ENCODE measurements at regions not wholly inside any gene's neighbourhood (a gene's known extent, or its start where the extent isn't known, plus 50 kb on each side); places are given as distances from the start of the nearest gene placed in this dataset.
A peak's percentile ranks its signal among the peaks of the same experiment; 100 is the strongest.

GRCh38 chr12:83769151-83769550, 1082.4 kb downstream of the TMTC2 start:
- H3K4me3 Mint-ChIP-seq (ENCODE audit: low read depth) = no peak overlapping the region
- no peak for DNase-seq (ENCODE audit: low spot score, unreplicated experiment)
- peaks cover 20% of the 10 kb centered on the region for H3K9me3 Mint-ChIP-seq (ENCODE audit: low read depth)
- no peak for TF ChIP-seq CTCF (IDR thresholded peaks at IDR 0.05; ENCODE audit: unreplicated experiment)
- no peaks in the 10 kb centered on the region for H3K36me3 Mint-ChIP-seq (ENCODE audit: insufficient read depth)
- peaks cover 13% of the 10 kb centered on the region for H3K4me1 Mint-ChIP-seq (ENCODE audit: low read depth)
- no peaks in the 10 kb centered on the region for H3K27me3 Mint-ChIP-seq
- H3K27ac Mint-ChIP-seq = no peak overlapping the region

- Mint-ChIP-seq H3K27ac (peak overlapping the region; percentile 45), H3K36me3 (ENCODE audit: insufficient read depth) (peaks cover 2% of the 10 kb centered on the region), H3K4me1 (ENCODE audit: low read depth) (peaks cover 13% of the 10 kb centered on the region), H3K9me3 (ENCODE audit: low read depth) (peaks cover 16% of the 10 kb centered on the region), H3K27me3 (no peaks in the 10 kb centered on the region), H3K4me3 (ENCODE audit: low read depth) (no peak overlapping the region)
- TF ChIP-seq CTCF (IDR thresholded peaks at IDR 0.05; ENCODE audit: unreplicated experiment) = no peak
- DNase-seq (ENCODE audit: low spot score, unreplicated experiment) = no peak
These were observed 1081.0 kb downstream of the TMTC2 start for GRCh38 chr12:83767723-83768122.

- Mint-ChIP-seq H3K4me1 (ENCODE audit: low read depth) (peaks cover 9% of the 10 kb centered on the region), H3K27me3 (no peaks in the 10 kb centered on the region), H3K27ac (no peak overlapping the region), H3K4me3 (ENCODE audit: low read depth) (no peak overlapping the region), H3K9me3 (ENCODE audit: low read depth) (peaks cover 14% of the 10 kb centered on the region), H3K36me3 (ENCODE audit: insufficient read depth) (peaks cover 3% of the 10 kb centered on the region)
- DNase-seq (ENCODE audit: low spot score, unreplicated experiment) = no peak
- TF ChIP-seq CTCF (IDR thresholded peaks at IDR 0.05; ENCODE audit: unreplicated experiment) = no peak
These were observed 1076.7 kb downstream of the TMTC2 start for GRCh38 chr12:83763425-83763824.

GRCh38 chr12:83759906-83760305, 1073.2 kb downstream of the TMTC2 start:
- no peak overlapping the region for H3K4me3 Mint-ChIP-seq (ENCODE audit: low read depth)
- no peak overlapping the region for H3K27ac Mint-ChIP-seq
- DNase-seq (ENCODE audit: low spot score, unreplicated experiment) = no peak
- peaks cover 3% of the 10 kb centered on the region for H3K36me3 Mint-ChIP-seq (ENCODE audit: insufficient read depth)
- TF ChIP-seq CTCF (IDR thresholded peaks at IDR 0.05; ENCODE audit: unreplicated experiment) = no peak
- H3K27me3 Mint-ChIP-seq = no peaks in the 10 kb centered on the region
- no peaks in the 10 kb centered on the region for H3K4me1 Mint-ChIP-seq (ENCODE audit: low read depth)
- H3K9me3 Mint-ChIP-seq (ENCODE audit: low read depth) = peaks cover 14% of the 10 kb centered on the region

GRCh38 chr12:83758888-83759631, 1072.4 kb downstream of the TMTC2 start:
- H3K27me3 Mint-ChIP-seq = no peaks in the 10 kb centered on the region
- H3K36me3 Mint-ChIP-seq (ENCODE audit: insufficient read depth) = peaks cover 3% of the 10 kb centered on the region
- DNase-seq (ENCODE audit: low spot score, unreplicated experiment) = no peak
- no peak overlapping the region for H3K4me3 Mint-ChIP-seq (ENCODE audit: low read depth)
- H3K27ac Mint-ChIP-seq = no peak overlapping the region
- peaks cover 14% of the 10 kb centered on the region for H3K9me3 Mint-ChIP-seq (ENCODE audit: low read depth)
- no peak for TF ChIP-seq CTCF (IDR thresholded peaks at IDR 0.05; ENCODE audit: unreplicated experiment)
- H3K4me1 Mint-ChIP-seq (ENCODE audit: low read depth) = no peaks in the 10 kb centered on the region

All from progenitor cell of endocrine pancreas (in vitro differentiated cells).